ENCODE measurements at regions not wholly inside any gene's neighbourhood (a gene's known extent, or its start where the extent isn't known, plus 50 kb on each side); places are given as distances from the start of the nearest gene placed in this dataset.

DNA sequence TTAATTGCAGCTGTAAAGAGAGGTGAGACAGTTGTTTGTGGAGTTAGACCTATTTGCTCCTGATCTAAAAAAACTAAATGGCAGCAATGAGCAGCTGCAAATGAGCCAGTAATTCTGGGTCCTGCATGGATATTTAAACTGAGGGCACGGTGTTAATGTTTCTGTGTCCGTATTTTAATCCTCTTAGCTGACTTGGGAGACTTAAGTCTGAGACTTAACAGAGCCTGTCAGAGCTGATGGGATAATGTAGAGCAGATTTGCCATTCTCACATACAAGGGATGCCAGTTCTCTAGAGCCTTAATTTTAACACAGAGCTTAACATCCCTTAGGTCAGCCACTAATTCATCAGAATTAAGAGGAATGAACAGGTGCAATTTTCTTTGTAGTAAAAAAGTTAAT is 178.6 kb upstream of the PDE3A start:
- DNase-seq (ENCODE audit: low read depth in 2 of 2), result no peak

DNA sequence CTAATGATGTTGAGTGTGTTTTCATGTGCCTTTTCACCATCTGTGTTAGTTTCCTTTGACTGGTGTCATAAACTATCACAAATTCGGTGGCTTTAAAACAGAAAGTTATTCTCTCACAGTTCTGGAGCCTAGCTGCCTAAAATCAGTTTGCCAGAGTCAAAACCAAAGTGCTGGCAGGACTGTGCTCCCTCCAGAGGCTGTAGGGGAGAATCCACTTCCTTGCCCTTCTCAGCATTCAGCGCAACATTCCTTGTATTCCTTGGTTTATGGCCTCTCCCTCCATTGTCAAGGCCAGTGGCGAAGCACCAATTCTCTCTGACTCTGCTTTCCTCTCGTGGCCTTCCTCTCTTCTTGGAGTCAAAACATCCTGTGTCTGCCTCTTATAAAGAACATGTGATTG is 174.2 kb upstream of the PDE3A start:
- no peak for DNase-seq (ENCODE audit: low read depth in 2 of 2)

DNA sequence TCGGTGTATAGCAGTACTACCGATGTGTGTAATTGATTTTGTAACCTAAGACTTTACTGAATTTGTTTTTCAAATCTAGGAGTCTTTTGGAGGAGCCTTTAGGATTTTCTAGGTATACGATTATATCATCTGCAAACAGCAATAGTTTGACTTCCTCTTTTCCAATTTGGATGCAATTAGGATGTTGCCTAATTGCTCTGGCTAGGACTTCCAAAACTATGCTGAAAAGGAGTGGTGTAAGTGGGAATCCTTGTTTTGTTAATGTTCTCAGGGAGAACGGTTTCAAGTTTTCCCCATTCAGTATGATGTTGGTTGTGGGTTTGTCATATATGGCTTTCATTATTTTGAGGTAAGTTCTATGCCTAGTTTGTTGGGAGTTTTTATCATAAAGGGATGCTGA is 171.6 kb upstream of the PDE3A start:
- no peak for DNase-seq (ENCODE audit: low read depth in 2 of 2)

DNA sequence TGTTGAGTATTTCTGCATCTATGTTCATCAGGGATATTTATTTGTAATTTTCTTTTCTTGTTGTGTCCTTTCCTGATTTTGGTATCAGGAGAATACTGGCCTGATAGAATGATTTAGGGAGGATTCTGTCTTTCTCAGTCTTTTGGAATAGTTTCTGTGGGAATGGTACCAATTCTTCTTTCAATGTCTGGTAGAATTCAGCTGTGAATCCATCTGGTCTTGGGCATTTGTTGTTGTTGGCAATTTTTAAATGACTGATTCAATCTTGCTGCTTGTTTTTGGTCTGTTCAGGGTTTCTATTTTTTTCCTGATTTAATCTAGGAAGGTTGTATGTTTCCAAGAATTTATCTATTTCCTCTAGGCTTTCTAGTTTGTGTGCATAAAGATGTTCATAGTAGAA is 170.9 kb upstream of the PDE3A start:
- no peak for DNase-seq (ENCODE audit: low read depth in 2 of 2)

DNA sequence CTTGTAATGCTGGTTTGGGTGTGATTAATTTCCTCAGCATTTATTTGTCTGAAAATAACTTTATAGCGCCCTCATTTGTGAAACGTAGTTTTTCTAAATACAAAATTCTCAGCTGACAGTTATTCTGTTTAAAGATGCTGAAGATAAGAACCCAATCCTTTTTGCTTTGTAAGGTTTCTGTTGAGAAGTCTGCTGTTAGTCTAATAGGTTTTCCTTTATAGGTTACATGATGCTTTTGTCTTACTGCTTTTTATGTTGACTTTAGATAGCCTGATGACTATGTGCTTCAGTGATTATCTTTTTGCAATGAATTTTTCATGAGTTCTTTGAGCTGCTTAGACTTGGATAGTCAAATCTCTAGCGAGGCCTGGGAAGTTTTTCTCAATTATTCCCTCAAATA is 168.6 kb upstream of the PDE3A start:
- no peak for DNase-seq (ENCODE audit: low read depth in 2 of 2)

DNA sequence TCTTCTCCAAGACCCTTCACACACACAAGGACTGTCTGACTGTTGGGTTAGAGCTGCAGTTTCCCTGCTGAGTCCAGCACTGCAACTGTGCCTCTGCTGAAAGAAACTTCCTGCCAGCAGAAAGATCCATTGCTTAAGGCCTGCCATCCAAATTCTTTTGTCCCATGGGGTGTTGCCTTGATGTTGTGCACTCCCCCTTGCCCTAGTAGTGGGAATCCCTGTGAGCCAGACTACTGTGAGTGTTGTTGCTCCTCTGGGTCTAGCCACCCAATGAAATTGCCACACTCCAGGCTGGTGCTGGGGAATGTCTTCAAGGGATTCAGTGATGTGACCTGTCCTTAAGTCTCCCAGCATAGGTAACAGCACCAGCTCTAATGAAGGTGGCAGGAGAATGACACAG is 166.6 kb upstream of the PDE3A start:
- DNase-seq (ENCODE audit: low read depth in 2 of 2), result no peak

DNA sequence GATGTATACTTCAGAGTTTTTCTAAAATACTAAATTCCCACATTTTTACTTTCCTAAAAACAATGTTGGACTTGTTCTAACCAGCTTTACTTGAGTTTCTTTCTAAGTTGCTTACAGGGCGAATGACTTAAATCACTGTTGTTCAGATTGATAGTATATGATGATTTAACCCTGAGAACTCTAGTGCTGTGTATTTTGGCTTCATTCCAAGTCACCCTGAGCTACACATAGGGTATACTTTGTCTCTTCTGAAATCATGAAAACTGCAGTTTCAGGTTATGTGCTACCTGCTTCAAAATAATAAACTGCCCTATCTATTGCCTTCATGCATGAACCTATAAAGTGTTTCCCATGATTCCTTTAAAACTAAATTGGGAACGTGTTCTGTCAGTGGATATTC is 162.5 kb upstream of the PDE3A start:
- DNase-seq (ENCODE audit: low read depth in 2 of 2), result no peak

DNA sequence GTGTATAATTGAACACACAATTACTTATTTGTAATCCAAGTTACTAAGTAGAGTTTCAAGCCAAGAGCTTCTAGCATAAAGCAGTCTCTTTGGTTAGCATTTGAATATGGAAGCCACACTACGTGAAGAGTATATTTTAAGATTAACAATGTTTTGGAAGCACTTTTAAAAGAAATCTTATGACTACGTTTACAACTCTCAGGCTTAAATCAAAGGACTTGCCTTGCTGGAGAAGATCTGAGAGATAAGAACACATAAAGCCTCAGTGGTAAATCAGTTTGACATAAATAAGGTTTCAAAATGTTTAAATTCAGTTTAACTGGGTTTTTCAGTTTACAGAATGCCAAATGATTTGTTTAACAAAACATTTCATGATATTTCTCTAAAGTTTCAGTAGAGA is 161.9 kb upstream of the PDE3A start:
- DNase-seq (ENCODE audit: low read depth in 2 of 2), result no peak

DNA sequence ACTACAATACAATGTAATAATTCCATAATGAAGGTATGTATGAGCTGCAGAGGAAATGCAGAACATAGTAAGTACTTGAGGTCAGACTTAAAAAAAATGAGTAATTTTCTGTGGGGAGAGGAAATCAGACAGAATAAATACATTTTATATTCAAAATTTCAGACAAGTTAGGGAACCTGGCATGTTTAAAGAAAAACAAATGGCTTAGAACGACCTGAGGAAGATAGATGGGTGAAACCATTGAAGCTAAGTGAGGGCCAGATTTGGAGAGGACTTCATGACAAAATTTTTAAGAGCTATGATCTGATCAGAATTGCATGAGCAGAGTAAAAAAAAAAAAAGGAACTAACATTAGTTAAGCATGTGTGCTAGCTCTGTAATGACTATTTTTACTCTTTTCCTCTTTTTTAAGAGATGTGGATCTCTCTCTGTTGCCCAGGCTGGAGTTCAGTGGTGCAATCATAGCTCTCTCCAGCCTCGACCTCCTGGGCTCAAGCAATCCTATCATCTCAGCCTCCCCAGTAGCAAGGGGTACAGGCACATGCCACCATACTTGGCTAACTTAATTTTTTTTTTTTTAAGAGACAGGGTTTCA is 157.6 kb upstream of the PDE3A start:
- no peak for DNase-seq (ENCODE audit: low read depth in 2 of 2)

DNA sequence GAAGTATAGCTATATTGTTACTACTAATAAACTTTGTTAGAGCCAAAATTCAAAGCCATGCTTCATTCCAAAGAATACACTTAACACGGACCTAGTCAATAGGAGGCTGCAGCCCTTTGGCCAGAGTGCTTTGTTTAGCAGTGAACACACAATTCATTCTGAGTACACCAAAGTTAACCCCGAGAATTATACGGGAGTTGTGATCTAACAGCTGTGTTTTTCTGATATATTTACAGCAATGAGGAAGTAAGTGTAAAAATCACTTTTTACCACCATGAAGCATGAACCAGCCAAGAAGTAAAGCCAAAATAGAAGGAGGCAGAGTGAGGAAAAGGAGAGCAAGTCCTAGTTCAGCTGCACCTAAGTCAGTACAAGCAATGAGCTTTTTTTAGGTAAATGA is 156.8 kb upstream of the PDE3A start:
- DNase-seq (ENCODE audit: low read depth in 2 of 2), result no peak

DNA sequence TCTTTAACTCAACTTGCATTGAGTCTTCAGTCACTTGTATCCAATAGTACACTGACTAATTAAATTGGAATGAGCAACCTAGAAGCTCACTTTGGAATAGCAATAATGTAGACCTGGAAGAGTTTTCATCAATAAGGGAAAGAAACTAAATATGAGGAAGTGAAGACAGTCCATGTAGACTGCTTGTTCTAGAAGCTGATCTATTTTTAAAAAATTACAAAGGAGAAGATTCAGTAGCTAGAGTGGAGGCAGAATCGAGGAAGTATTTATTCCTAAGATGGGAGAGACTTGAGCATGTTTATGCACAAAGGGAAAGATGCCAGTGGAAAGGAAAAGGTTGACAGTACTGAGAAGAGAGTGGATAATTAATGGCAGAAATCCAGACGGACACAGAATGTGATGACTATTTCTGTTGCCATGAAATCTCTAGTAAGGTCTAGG is 156.3 kb upstream of the PDE3A start:
- DNase-seq (ENCODE audit: low read depth in 2 of 2), result no peak

DNA sequence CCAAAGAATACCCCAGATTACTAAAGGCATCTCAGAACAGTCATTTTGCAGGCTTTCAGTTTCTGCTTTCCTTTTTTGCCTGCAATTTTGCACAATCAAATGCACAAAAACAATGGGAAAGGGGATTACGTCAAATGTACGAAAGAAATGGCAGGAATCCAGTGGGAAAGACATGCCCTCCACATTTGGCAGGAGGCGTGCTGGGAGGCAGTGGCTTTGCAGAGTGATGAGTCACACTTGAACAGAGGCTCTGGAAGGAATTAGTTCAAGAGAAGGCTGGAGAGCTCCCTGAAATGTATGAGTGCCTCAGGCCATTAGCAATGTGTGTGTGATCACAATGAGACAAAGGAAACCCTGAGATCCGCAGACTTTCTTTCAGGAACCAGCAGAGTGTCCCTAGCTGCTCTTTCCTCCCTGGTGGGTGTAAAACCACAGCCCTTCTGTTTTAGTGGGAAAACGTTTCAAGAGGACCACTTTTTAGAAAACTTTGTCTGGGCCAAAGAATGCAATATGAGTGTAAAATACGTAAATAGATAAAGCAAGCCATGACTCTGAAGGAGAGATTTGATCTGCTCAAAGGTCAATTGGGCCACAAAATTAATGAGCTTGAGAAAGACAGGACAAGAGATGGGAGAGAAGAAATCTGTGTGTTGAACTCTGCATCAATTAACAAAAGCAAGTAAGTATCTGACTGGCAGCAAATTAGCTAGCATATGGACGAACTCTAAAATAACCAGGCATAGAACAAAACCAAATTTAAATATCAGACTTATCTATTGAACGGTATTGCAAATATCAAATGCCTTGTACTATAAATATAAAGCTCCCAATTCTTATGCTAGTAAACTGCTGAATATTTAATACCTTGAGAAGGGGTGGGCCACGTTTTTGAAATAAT is 155.4 kb upstream of the PDE3A start:
- DNase-seq (ENCODE audit: low read depth in 2 of 2), result no peak

DNA sequence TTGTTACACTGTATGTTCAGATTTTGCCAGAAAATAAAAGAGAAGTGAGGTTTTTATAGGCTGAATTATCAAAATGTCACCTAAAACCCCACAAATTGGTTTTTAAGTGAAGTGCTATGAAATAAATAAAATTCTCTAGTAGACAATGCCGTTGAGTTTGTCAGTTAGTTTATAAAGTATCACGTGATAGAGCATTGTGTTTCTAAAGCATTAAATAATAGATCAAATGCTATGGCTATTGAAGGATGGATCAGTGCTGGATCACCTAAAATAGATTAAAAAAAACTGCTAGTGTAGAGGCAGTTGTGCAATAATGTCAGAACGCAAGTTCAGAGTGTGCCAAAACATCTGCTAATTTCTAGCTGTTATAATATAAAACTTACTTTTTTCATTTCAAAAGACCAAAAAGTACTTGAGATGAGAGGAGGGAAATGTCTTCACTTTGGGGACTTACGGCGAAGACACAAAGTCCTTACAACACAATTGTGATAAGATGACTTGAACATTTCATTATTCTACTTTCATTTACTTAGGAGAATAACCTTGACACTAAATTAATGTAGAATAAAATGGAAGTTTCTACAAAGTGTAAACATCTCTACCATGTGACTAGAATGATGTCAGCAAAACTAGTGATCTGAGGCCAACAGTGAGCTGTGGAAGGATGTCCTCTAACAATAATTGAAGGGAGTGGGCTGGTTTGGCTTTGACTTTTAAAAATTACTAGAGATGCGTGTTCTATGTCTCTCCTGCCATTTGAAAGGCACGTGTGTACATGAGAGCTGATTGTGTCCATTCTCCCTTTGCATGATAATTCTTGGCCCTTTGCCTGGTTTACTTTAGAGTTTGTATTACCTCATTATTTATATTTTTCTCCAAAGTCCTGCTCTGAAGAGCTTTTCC is 154.4 kb upstream of the PDE3A start:
- no peak for DNase-seq (ENCODE audit: low read depth in 2 of 2)

DNA sequence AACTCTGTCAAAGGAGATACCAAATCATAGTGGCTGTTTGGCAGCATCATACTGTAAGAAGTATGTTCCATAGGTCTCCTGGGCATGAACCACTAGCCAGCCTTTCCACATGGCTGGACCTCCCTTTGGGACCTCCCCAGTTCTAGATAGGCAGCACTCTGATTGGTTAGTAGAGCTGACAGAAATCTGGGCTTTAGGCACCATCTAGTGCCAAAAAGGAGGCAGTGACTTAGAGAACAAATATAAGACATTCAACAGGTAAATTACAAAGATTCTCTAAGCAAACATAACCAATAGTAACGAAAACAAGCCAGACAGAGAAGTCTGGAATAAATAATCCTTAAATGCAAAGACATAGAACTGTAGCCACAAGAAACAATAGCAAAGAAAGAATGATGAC is 148.0 kb upstream of the PDE3A start:
- DNase-seq (ENCODE audit: low read depth in 2 of 2), result no peak

DNA sequence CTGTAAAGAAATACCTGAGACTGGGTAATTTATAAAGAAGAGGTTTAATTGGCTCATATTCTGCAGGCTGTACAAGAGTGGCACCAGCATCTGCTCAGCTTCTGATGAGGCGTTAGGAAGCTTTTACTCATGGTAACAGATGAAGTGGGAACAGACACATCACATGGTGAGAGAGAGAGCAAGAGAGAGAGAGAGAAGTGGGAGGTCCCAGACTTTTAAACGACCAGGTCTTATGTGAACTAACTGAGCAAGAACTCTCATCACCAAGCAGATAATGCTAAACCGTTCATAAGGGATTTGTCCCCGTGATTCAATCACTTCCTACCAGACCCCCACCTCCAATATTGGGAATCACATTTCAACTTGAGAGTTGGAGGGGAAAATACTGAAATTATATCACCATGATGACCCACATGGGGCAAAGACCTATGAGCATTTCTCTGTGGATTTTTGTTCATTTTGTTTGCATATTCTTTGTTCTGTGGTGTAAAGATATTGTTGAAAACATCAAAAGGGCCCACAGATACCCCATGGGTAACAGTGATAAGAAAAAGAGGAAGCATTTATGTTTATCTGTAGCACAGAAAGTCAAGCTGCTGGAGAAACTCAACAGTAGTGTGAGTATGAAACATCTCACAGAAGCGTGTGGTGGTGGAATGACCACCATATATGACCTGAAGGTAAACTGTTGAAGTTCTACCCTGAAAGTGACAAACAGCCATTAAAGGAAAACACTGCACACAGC is 135.2 kb upstream of the PDE3A start:
- DNase-seq (ENCODE audit: low read depth in 2 of 2), result no peak

DNA sequence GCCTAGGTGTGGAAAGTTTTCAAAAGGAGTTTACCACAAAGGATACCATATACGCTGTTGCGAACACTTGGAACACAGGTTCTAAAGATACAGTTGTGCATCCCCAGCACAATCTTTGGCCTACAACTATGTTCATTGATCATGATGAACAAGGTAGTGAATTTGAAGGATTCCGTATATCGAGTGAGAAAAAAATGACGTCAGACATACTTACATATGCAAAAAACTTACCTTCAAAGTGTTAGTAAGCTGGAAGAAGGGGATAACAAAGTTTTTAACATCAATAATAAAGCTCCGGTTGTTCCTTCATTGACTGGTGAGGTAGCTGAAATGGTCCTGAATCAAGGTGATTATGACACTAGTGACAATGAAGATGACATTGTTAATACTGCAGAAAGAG is 133.9 kb upstream of the PDE3A start:
- DNase-seq (ENCODE audit: low read depth in 2 of 2), result no peak

DNA sequence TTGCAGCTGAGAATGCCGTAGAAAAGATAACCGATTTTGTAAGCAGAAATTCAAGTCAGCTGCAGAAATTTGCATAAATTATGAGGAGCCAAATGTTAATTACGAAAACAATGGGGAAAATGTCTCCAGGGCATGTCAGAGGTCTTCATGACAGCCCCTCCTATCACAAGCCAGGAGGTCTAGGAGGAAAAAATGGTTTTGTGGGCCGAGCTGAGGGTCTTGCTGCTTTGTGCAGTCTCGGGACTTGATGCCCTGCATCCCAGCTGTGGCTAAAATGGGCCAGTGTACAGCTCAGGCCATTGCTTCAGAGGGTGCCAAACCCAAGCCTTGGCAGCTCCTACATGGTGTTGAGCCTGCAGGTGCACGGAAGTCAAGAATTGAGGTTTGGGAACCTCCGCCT is 131.2 kb upstream of the PDE3A start:
- no peak for DNase-seq (ENCODE audit: low read depth in 2 of 2)

DNA sequence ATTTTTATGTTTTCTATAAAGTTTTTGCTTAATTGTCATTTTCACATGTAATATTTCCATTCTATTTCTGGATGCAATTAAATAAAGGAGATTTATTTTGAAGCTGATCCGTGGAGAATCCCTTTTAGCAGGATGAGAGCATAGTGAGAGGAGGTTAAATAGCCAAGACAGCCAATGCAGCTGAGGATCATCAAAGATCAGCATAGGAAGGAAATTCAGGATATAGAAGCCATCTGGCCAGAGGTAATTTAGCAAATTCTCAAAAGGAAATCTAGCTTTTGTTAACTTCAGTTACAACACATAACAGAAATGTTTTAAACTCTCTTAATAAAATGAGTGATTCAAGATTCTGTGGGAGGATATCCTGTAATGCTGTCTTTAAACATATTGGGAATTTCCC is 122.8 kb upstream of the PDE3A start:
- no peak for DNase-seq (ENCODE audit: low read depth in 2 of 2)

DNA sequence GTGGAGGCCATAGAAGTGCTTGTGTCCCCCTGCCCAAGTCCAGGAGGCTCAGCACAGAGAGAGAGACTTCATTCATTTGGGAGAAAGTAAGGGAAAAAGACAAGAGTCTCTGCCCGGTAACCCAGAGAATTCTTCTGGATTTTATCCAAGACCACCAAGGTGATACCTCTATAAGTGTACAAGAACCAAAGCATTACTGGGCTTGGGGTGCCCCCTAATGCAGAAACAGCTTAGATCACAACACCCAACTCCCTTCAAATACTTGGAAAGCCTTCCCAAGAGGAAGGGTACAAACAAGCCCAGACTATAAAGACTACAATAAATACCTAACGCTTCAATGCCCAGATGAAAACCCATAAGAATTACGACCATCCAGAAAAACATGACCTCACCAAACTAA is 119.7 kb upstream of the PDE3A start:
- DNase-seq (ENCODE audit: low read depth in 2 of 2), result no peak

DNA sequence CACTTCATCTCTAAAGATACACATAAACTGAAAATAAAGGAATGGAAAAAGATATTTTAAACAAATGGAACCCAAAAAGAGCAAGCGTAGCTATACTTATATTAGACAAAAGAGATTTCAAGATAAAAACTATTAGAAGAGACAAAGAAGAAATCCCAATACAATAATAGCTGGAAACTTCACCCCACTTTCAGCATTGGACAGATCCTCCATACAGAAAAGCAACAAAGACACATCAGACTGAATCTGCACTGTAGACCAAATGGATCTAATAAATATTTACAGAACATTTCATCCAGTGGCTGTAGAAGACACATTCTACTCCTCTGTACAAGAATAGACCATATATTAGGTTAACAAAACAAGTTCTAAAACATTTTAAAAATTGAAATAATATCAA is 117.6 kb upstream of the PDE3A start:
- no peak for DNase-seq (ENCODE audit: low read depth in 2 of 2)

DNA sequence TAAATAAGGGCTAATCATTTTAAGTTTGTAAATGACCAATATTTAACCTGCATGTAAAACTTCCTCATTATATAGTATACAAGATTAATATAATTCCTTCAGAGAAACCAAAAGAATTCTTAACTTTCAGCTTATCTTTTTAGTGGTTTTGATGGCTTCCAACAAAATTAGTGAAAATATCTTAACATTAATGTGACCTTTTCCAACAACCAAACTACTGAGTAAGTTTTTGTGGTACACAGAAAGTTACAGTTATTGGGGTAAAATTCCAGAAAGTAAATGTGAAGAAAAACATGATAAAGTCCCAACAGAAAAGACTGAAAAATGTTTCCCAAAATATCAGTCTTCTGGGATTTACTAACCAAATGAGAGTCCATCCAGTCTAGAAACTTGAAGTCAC is 111.0 kb upstream of the PDE3A start:
- no peak for DNase-seq (ENCODE audit: low read depth in 2 of 2)

DNA sequence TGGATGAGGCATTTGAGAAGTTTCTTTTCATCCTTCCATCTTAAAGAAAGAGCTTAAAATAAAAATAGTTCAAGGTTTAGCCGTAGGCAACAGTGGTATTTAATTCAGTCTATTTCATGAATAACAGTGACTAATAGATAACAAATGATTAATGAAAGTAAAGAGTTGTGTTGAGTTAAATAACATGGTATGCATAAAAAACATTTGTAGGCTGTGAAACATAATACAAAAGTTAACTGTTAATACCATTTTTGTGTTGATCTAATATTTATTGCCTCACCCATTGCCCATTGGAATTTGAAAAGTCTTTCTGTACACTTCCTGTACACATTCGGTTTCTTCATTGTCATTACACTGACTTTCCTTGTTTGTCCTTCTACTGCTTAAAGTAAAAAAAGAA is 108.6 kb upstream of the PDE3A start:
- DNase-seq (ENCODE audit: low read depth in 2 of 2), result no peak
